DMS153 treated with DMSO at 0.1 percent for 48 hours (cell line): ENCODE measurements at regions not wholly inside any gene's neighbourhood (a gene's known extent, or its start where the extent isn't known, plus 50 kb on each side); places are given as distances from the start of the nearest gene placed in this dataset.

Experiments
- DNase-seq: peaks from one replicate; lab custom pipeline; 2025; ENCODE audit not compliant: unreplicated experiment; lab: John Stamatoyannopoulos, UW

- DNase-seq: no peak
Measured at GRCh38 chr3:176933704-176934103, 263.6 kb downstream of the TBL1XR1 start.

GRCh38 chr3:176932433-176932832 lies 264.8 kb downstream of the TBL1XR1 start:
- no peak for DNase-seq

- no peak for DNase-seq
Measured at GRCh38 chr3:176931991-176932390, 265.3 kb downstream of the TBL1XR1 start.

- DNase-seq: no peak
Measured at GRCh38 chr3:176930942-176931341, 266.3 kb downstream of the TBL1XR1 start.

GRCh38 chr3:176928582-176928931 lies 268.7 kb downstream of the TBL1XR1 start:
- DNase-seq: no peak

GRCh38 chr3:176927706-176928581 lies 269.3 kb downstream of the TBL1XR1 start:
- no peak for DNase-seq

GRCh38 chr3:176927280-176927679 lies 270.0 kb downstream of the TBL1XR1 start:
- DNase-seq: no peak

GRCh38 chr3:176926688-176927087 lies 270.6 kb downstream of the TBL1XR1 start:
- DNase-seq: no peak

- no peak for DNase-seq
Measured at GRCh38 chr3:176926034-176926433, 271.2 kb downstream of the TBL1XR1 start.

- DNase-seq: peak; percentile 91
Measured at GRCh38 chr3:176920766-176921160, 276.5 kb downstream of the TBL1XR1 start.

GRCh38 chr3:176919836-176920765 lies 277.2 kb downstream of the TBL1XR1 start:
- DNase-seq: peak; percentile 89

- peak; percentile 59 for DNase-seq
Measured at GRCh38 chr3:176916777-176917176, 280.5 kb downstream of the TBL1XR1 start.

GRCh38 chr3:176914764-176915163 lies 282.5 kb downstream of the TBL1XR1 start:
- DNase-seq: no peak

GRCh38 chr3:176911579-176911978 lies 285.7 kb downstream of the TBL1XR1 start:
- DNase-seq: no peak

- no peak for DNase-seq
Measured at GRCh38 chr3:176909044-176909443, 288.2 kb downstream of the TBL1XR1 start.

- DNase-seq: peak; percentile 54
Measured at GRCh38 chr3:176906046-176906905, 291.0 kb downstream of the TBL1XR1 start.

GRCh38 chr3:176905331-176905730 lies 292.0 kb downstream of the TBL1XR1 start:
- no peak for DNase-seq

- DNase-seq: no peak
Measured at GRCh38 chr3:176904506-176904905, 292.8 kb downstream of the TBL1XR1 start.

GRCh38 chr3:176896640-176897039 lies 300.6 kb downstream of the TBL1XR1 start:
- no peak for DNase-seq

- DNase-seq: no peak
Measured at GRCh38 chr3:176896165-176896564, 301.1 kb downstream of the TBL1XR1 start.

GRCh38 chr3:176879710-176880109 lies 317.6 kb downstream of the TBL1XR1 start:
- no peak for DNase-seq
